Upper lobe of left lung (tissue), 4 donors: ENCODE measurements at regions not wholly inside any gene's neighbourhood (a gene's known extent, or its start where the extent isn't known, plus 50 kb on each side); places are given as distances from the start of the nearest gene placed in this dataset.

Experiments
- EP300 ChIP-seq, 4 donors: sonication (generic); formaldehyde crosslinking; IDR thresholded peaks; one replicate each; pipeline ENCODE4 v1.5.1; 2017; ENCODE audit warnings: antibody characterized with exemption in 4 of 4, control low read depth in 2 of 4
- TF ChIP-seq, protein P1 (sequence below), 6 experiments: fragments of 450-650 bp in 4 of 6; fragments of 200-600 bp in 2 of 6; sonication (generic) in 2 of 6; IDR thresholded peaks; one replicate each; pipeline ENCODE4 v1.5.1; 2016 to 2019; ENCODE audit warnings: antibody characterized with exemption in 6 of 6

DNA sequence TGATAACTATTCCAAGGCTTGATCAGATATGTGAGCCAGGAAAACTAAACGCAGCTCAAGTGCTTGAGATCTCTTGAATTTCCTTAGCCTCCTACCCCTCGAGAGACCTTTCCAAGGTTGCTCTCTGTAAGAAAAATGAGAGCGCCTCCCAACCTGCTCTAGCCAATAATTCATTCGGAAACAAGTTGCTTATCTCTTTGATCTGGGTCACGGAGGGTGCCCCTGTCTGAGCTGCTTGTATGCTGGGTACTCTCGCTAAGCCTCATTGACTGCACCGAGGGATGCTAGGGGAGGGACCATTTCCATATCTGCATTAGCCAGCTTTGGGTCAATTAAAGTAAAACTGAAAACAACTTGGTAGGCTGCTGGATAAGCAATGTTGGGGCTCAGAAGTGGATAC lies 70.1 kb upstream of the SHISA6 start:
- TF ChIP-seq, protein P1, sequence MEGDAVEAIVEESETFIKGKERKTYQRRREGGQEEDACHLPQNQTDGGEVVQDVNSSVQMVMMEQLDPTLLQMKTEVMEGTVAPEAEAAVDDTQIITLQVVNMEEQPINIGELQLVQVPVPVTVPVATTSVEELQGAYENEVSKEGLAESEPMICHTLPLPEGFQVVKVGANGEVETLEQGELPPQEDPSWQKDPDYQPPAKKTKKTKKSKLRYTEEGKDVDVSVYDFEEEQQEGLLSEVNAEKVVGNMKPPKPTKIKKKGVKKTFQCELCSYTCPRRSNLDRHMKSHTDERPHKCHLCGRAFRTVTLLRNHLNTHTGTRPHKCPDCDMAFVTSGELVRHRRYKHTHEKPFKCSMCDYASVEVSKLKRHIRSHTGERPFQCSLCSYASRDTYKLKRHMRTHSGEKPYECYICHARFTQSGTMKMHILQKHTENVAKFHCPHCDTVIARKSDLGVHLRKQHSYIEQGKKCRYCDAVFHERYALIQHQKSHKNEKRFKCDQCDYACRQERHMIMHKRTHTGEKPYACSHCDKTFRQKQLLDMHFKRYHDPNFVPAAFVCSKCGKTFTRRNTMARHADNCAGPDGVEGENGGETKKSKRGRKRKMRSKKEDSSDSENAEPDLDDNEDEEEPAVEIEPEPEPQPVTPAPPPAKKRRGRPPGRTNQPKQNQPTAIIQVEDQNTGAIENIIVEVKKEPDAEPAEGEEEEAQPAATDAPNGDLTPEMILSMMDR (IDR thresholded peaks at IDR 0.05) = no peak
- no peak for TF ChIP-seq EP300 (IDR thresholded peaks at IDR 0.05)
